Mesendoderm (in vitro differentiated cells): ENCODE measurements at regions not wholly inside any gene's neighbourhood (a gene's known extent, or its start where the extent isn't known, plus 50 kb on each side); places are given as distances from the start of the nearest gene placed in this dataset.

Experiments used
- DNase-seq: peaks from one replicate; pipeline ENCODE4 v3.0.0; 2013
- H2AK5ac ChIP-seq: 2 replicates; pipeline ENCODE4 v1.6.1; 2013; ENCODE audit warnings: low read length, inconsistent platforms
- H2BK120ac ChIP-seq: 2 replicates; pipeline ENCODE4 v1.6.1; 2013; ENCODE audit warnings: low read depth, mild to moderate bottlenecking, low read length, moderate library complexity, mixed read lengths
- H2BK15ac ChIP-seq: replicated peaks from 2 replicates; pipeline ENCODE4 v1.6.1; 2013; ENCODE audit warnings: low read depth, mild to moderate bottlenecking, moderate library complexity
- H2BK5ac ChIP-seq: 2 replicates; pipeline ENCODE4 v1.6.1; 2013; ENCODE audit warnings: low read length, inconsistent platforms
- H3K18ac ChIP-seq: 2 replicates; pipeline ENCODE4 v1.6.1; 2013; ENCODE audit warnings: mild to moderate bottlenecking, low read length, mixed read lengths
- H3K23ac ChIP-seq: one replicate; pipeline ENCODE4 v1.6.1; 2013; ENCODE audit warnings: low read length
- H3K27ac ChIP-seq: 2 replicates; pipeline ENCODE4 v1.5.1; 2013; ENCODE audit warnings: low read depth, mild to moderate bottlenecking, inconsistent platforms, low read length, moderate library complexity
- H3K27me3 ChIP-seq: 2 replicates; pipeline ENCODE4 v1.6.1; 2013; ENCODE audit warnings: low read length, control low read depth, mild to moderate bottlenecking, inconsistent platforms; ENCODE audit not compliant: insufficient read depth, poor library complexity
- H3K36me3 ChIP-seq: 2 replicates; pipeline ENCODE4 v1.6.1; 2013; ENCODE audit warnings: low read length, inconsistent platforms; ENCODE audit not compliant: control insufficient read depth, insufficient read depth
- H3K4ac ChIP-seq: one replicate; pipeline ENCODE4 v1.6.1; 2013; ENCODE audit warnings: low read depth, mild to moderate bottlenecking, low read length, moderate library complexity
- H3K4me1 ChIP-seq: 2 replicates; pipeline ENCODE4 v1.6.1; 2013; ENCODE audit warnings: low read depth, low read length, inconsistent platforms; ENCODE audit not compliant: control insufficient read depth
- H3K4me2 ChIP-seq: 2 replicates; pipeline ENCODE4 v1.6.1; 2013; ENCODE audit warnings: low read length
- H3K4me3 ChIP-seq: 2 replicates; pipeline ENCODE4 v1.5.1; 2013; ENCODE audit warnings: mild to moderate bottlenecking, low read length
- H3K56ac ChIP-seq: one replicate; pipeline ENCODE4 v1.6.1; 2013; ENCODE audit warnings: low read length
- H3K79me1 ChIP-seq: 2 replicates; pipeline ENCODE4 v1.6.1; 2013; ENCODE audit warnings: low read length, inconsistent platforms
- H3K79me2 ChIP-seq: 2 replicates; pipeline ENCODE4 v1.6.1; 2013; ENCODE audit warnings: mild to moderate bottlenecking, low read length; ENCODE audit not compliant: control insufficient read depth, insufficient read depth
- H3K9ac ChIP-seq: 2 replicates; pipeline ENCODE4 v1.6.1; 2013; ENCODE audit warnings: low read length, inconsistent platforms
- H4K5ac ChIP-seq: one replicate; pipeline ENCODE4 v1.6.1; 2013; ENCODE audit warnings: low read length
- H4K8ac ChIP-seq: one replicate; pipeline ENCODE4 v1.6.1; 2013; ENCODE audit warnings: low read depth, mild to moderate bottlenecking, control low read depth, low read length, moderate library complexity
- WGBS: extraction: QIAGEN DNeasy Blood & Tissue Kit; methylation state at CpG from one replicate; pipeline ENCODE4 v1.1.7; 2013; ENCODE audit warnings: low lambda C conversion rate, missing lambda C conversion rate; ENCODE audit not compliant: insufficient coverage; ENCODE audit errors: extremely low coverage; 5-methylcytosine and 5-hydroxymethylcytosine counted together

GRCh38 chr5:61965069-61965468, 340.9 kb upstream of the KIF2A start:
- no peak overlapping the region for H3K23ac ChIP-seq
- no peak overlapping the region for H2BK120ac ChIP-seq
- H3K27me3 ChIP-seq, result no peaks in the 10 kb centered on the region
- no peak overlapping the region for H3K18ac ChIP-seq
- peak overlapping the region; percentile 74 for H2BK15ac ChIP-seq
- peaks cover 6% of the 10 kb centered on the region for H3K4me1 ChIP-seq
- H3K4me3 ChIP-seq, result no peak overlapping the region
- no peak overlapping the region for H4K8ac ChIP-seq
- DNase-seq, result no peak
- no peak overlapping the region for H2BK5ac ChIP-seq
- no peak overlapping the region for H4K5ac ChIP-seq
- H3K9ac ChIP-seq, result no peak overlapping the region
- no peak overlapping the region for H3K4me2 ChIP-seq
- H3K79me1 ChIP-seq, result no peaks in the 10 kb centered on the region
- H3K56ac ChIP-seq, result no peak overlapping the region
- no CpG with 5 or more reads among the region's 1 CpG for WGBS
- no peak overlapping the region for H2AK5ac ChIP-seq
- H3K4ac ChIP-seq, result no peak overlapping the region
- H3K27ac ChIP-seq, result no peak overlapping the region
- no peaks in the 10 kb centered on the region for H3K79me2 ChIP-seq
- H3K36me3 ChIP-seq, result no peaks in the 10 kb centered on the region

- peak overlapping the region; percentile 74 for H2BK15ac ChIP-seq
- no peaks in the 10 kb centered on the region for H3K27me3 ChIP-seq
- H3K79me2 ChIP-seq, result no peaks in the 10 kb centered on the region
- no peak overlapping the region for H4K8ac ChIP-seq
- H3K27ac ChIP-seq, result no peak overlapping the region
- no peak overlapping the region for H3K23ac ChIP-seq
- H3K4ac ChIP-seq, result no peak overlapping the region
- no peak overlapping the region for H2AK5ac ChIP-seq
- no peaks in the 10 kb centered on the region for H3K79me1 ChIP-seq
- H4K5ac ChIP-seq, result no peak overlapping the region
- no peak overlapping the region for H3K18ac ChIP-seq
- no peak overlapping the region for H3K9ac ChIP-seq
- H3K36me3 ChIP-seq, result no peaks in the 10 kb centered on the region
- no peak overlapping the region for H3K4me2 ChIP-seq
- peaks cover 6% of the 10 kb centered on the region for H3K4me1 ChIP-seq
- no peak overlapping the region for H2BK5ac ChIP-seq
- no peak overlapping the region for H2BK120ac ChIP-seq
- no peak overlapping the region for H3K56ac ChIP-seq
- DNase-seq, result no peak
- H3K4me3 ChIP-seq, result no peak overlapping the region
- no CpG with 5 or more reads among the region's 5 CpGs for WGBS
Observed at GRCh38 chr5:61965490-61965889, 340.5 kb upstream of the KIF2A start.

GRCh38 chr5:61966296-61966955, 339.6 kb upstream of the KIF2A start:
- Histone ChIP-seq H3K27ac (peak overlapping the region; percentile 23), H3K79me2 (no peaks in the 10 kb centered on the region), H3K18ac (peak overlapping the region; percentile 85), H3K4ac (no peak overlapping the region), H4K5ac (no peak overlapping the region), H3K56ac (no peak overlapping the region), H3K79me1 (no peaks in the 10 kb centered on the region), H3K27me3 (no peaks in the 10 kb centered on the region), H2BK120ac (no peak overlapping the region), H4K8ac (no peak overlapping the region), H3K4me1 (peaks cover 6% of the 10 kb centered on the region), H2BK5ac (no peak overlapping the region), H3K4me3 (no peak overlapping the region), H2BK15ac (no peak overlapping the region), H3K4me2 (no peak overlapping the region), H3K36me3 (no peaks in the 10 kb centered on the region), H2AK5ac (no peak overlapping the region), H3K23ac (no peak overlapping the region), H3K9ac (no peak overlapping the region)
- DNase-seq, result peak; percentile 63
- WGBS, result no CpG with 5 or more reads among the region's 1 CpG

- DNase-seq, result peak; percentile 91
- Histone ChIP-seq H3K4ac (peak overlapping the region; percentile 24), H4K5ac (no peak overlapping the region), H3K79me2 (no peaks in the 10 kb centered on the region), H2BK5ac (no peak overlapping the region), H3K4me3 (no peak overlapping the region), H4K8ac (peak overlapping the region; percentile 88), H3K27ac (peak overlapping the region; percentile 23), H3K18ac (peak overlapping the region; percentile 85), H2AK5ac (no peak overlapping the region), H3K56ac (peak overlapping the region; percentile 6), H3K36me3 (no peaks in the 10 kb centered on the region), H2BK120ac (no peak overlapping the region), H3K4me1 (peaks cover 6% of the 10 kb centered on the region), H3K23ac (no peak overlapping the region), H2BK15ac (no peak overlapping the region), H3K4me2 (no peak overlapping the region), H3K79me1 (no peaks in the 10 kb centered on the region), H3K27me3 (no peaks in the 10 kb centered on the region), H3K9ac (no peak overlapping the region)
- WGBS, result no CpG with 5 or more reads among the region's 8 CpGs
Observed at GRCh38 chr5:61966997-61967396, 339.0 kb upstream of the KIF2A start.

GRCh38 chr5:61967681-61968080, 338.3 kb upstream of the KIF2A start:
- no CpG with 5 or more reads among the region's 3 CpGs for WGBS
- Histone ChIP-seq H3K36me3 (no peaks in the 10 kb centered on the region), H3K27ac (no peak overlapping the region), H2BK5ac (no peak overlapping the region), H2BK15ac (no peak overlapping the region), H3K79me2 (no peaks in the 10 kb centered on the region), H3K4me2 (no peak overlapping the region), H3K4ac (no peak overlapping the region), H3K9ac (no peak overlapping the region), H3K18ac (no peak overlapping the region), H3K27me3 (no peaks in the 10 kb centered on the region), H3K56ac (peak overlapping the region; percentile 51), H2AK5ac (no peak overlapping the region), H3K79me1 (no peaks in the 10 kb centered on the region), H2BK120ac (no peak overlapping the region), H3K23ac (no peak overlapping the region), H4K8ac (no peak overlapping the region), H4K5ac (no peak overlapping the region), H3K4me3 (no peak overlapping the region), H3K4me1 (peaks cover 6% of the 10 kb centered on the region)
- DNase-seq, result no peak

- H3K79me1 ChIP-seq, result no peaks in the 10 kb centered on the region
- no peaks in the 10 kb centered on the region for H3K27me3 ChIP-seq
- H3K18ac ChIP-seq, result no peak overlapping the region
- no peak overlapping the region for H3K56ac ChIP-seq
- no peak overlapping the region for H3K4me2 ChIP-seq
- no CpG with 5 or more reads among the region's 2 CpGs for WGBS
- no peak overlapping the region for H2BK5ac ChIP-seq
- peak; percentile 32 for DNase-seq
- no peak overlapping the region for H2AK5ac ChIP-seq
- H3K36me3 ChIP-seq, result no peaks in the 10 kb centered on the region
- no peak overlapping the region for H3K27ac ChIP-seq
- no peaks in the 10 kb centered on the region for H3K79me2 ChIP-seq
- no peak overlapping the region for H4K5ac ChIP-seq
- H4K8ac ChIP-seq, result no peak overlapping the region
- no peak overlapping the region for H3K23ac ChIP-seq
- peaks cover 6% of the 10 kb centered on the region for H3K4me1 ChIP-seq
- no peak overlapping the region for H3K4me3 ChIP-seq
- no peak overlapping the region for H2BK15ac ChIP-seq
- no peak overlapping the region for H2BK120ac ChIP-seq
- H3K9ac ChIP-seq, result no peak overlapping the region
- no peak overlapping the region for H3K4ac ChIP-seq
Observed at GRCh38 chr5:61969347-61969746, 336.7 kb upstream of the KIF2A start.
